SKM-1 (cell line): ENCODE measurements at regions not wholly inside any gene's neighbourhood (a gene's known extent, or its start where the extent isn't known, plus 50 kb on each side); places are given as distances from the start of the nearest gene placed in this dataset.

Source experiments
- DNase-seq: peaks from one replicate; lab custom pipeline; 2025; ENCODE audit not compliant: unreplicated experiment; lab: John Stamatoyannopoulos, UW

DNA sequence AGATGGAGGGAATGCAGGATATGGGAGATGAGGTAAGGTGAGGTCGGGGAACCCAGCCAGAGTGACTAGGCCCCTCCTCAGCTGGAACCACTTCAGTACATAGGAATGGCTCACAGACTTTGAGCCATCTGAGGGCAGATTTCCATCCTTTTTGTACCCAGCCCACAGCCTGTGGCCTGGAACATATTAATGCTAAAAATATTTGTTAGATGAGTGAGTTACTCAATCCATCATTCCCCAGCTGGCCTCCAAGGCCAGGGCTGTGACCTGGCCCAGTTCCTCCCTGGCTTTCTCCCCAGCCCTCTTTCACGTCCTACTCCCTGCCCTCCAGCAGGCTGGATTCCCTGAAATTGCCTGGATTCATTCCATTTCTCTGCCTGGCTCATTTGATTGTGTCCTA, 57.2 kb upstream of the PRDM11 start:
- DNase-seq = no peak

GRCh38 chr11:45089676-45090499, 56.6 kb upstream of the PRDM11 start:
- DNase-seq = no peak

GRCh38 chr11:45090607-45091006, 55.8 kb upstream of the PRDM11 start:
- DNase-seq = no peak

DNA sequence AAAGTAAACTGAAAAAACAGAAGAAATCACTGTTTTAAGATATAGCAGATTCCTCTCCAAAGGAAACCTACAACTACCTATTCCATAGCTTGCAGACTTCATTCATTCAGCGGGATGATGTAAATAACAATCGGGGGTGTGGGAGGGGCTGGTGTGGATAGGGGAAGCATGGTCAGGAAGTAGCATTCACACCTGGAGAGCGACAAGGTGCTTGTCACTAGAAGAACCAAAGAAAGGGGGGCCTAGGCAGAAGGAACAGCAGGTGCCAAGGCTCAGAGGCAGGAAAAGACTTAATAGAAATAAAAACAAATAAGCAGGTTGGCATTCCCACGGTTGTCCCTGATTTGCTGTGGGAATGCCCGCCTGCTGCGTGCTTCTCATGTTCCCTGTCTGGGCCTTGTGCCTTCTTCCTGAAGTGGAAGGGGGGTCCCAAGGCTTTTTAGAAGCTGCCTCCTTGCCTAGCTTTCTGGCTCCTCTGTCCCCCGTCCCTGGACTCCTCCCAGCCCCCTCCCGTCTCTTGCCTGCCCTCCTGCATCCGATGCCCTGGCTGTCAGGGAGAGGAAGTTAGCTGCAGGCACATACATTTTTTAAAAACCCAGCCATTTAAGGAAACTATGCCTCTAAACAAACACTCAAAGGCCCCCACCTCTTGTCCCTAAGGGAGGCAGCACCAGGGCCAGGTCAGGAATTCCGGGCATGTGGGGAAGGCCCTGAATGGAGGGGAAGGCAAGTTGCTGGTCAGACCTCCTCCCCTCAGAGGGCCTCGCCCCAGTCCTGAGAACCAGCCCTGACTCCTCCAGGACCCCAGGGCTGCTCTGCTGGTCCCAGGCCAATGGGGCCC, 54.7 kb upstream of the PRDM11 start:
- no peak for DNase-seq

GRCh38 chr11:45092404-45092785, 54.0 kb upstream of the PRDM11 start:
- no peak for DNase-seq

- no peak for DNase-seq
Measured at GRCh38 chr11:45092901-45093760, 53.3 kb upstream of the PRDM11 start.

- DNase-seq = no peak
Measured at GRCh38 chr11:45093761-45094455, 52.5 kb upstream of the PRDM11 start.

GRCh38 chr11:45094958-45095690, 51.3 kb upstream of the PRDM11 start:
- DNase-seq = no peak

GRCh38 chr11:45095691-45096010, 50.8 kb upstream of the PRDM11 start:
- no peak for DNase-seq

DNA sequence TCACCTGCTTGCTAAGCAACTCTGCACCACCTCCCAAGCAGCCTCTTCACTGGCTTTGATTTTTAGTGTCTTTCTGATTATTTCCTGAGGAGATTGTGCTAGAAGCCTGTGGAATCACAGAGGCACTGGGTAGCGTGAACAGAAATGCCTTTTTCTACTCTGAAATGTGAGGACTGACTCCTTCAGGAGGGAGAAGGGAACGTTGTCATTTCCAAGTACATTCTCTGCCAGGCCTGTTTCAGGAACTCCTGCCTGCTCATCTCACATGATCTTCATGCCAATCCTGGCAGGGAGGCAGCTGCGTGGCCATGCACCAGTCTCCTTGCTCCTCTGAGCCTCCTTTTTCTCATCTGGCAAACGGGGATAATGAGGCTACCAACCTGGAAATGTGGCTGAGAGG, 49.8 kb upstream of the PRDM11 start:
- DNase-seq = no peak
